K562 (cell line): ENCODE measurements at regions not wholly inside any gene's neighbourhood (a gene's known extent, or its start where the extent isn't known, plus 50 kb on each side); places are given as distances from the start of the nearest gene placed in this dataset.
A peak's percentile ranks its signal among the peaks of the same experiment; 100 is the strongest.

ENCODE experiments used
- ATAC-seq: fragments of 200-7000 bp; cut with Tn5 transposase; 3 replicates; pipeline ENCODE4 v1.9.1; 2020; ENCODE audit warnings: moderate library complexity
- BruUV-seq: library from RNA; stranded (reverse); fragments of 400-500 nt; replicated peaks from 2 replicates; lab custom pipeline; 2021; lab: Mats Ljungman, UMichigan
- CTCF ChIA-PET: fragments of 300-600 bp; formaldehyde crosslinking; extraction: SDS; loops from one replicate; lab custom pipeline; 2021; ENCODE audit warnings: low intra/inter-chr PET ratio; lab: Yijun Ruan, JAX
- POLR2A ChIA-PET: fragments of 300-600, 350-650 bp; sonication (Branson Sonifier 250); formaldehyde crosslinking; extraction: SDS; loops from one replicate; lab custom pipeline; 2021; ENCODE audit warnings: antibody characterized with exemption, inconsistent platforms; lab: Yijun Ruan, JAX
- DNase-seq, 4 experiments: peaks; one replicate each; pipeline versions ENCODE4 v3.0.0 to v3.0.0-alpha.2; 2011 to 2018; ENCODE audit warnings: low spot score in 3 of 4, mixed read lengths in 3 of 4; ENCODE audit errors: extremely low read depth in 1 of 4
- FAIRE-seq: peaks from 2 replicates; lab custom pipeline; 2011; peaks lifted over from hg19 to GRCh38; lab: Jason Lieb, UNC
- H2AFZ ChIP-seq: 2 replicates; pipeline ENCODE4 v1.6.0; 2011; ENCODE audit warnings: low read depth, low read length, control low read depth, inconsistent platforms
- H3K27ac ChIP-seq: fragments of 200-600 bp; 3 replicates; pipeline ENCODE4 v1.8.0; 2011; ENCODE audit warnings: low read depth, mild to moderate bottlenecking, control low read depth, inconsistent platforms, low read length, moderate library complexity, mixed read lengths; ENCODE audit errors: extremely low read depth
- H3K27me3 ChIP-seq, 2 experiments: fragments of 300-600 bp in 1 of 2; 2 replicates in 1 of 2; 3 replicates in 1 of 2; pipeline versions ENCODE4 v1.6.0 to v1.8.0; 2011; ENCODE audit warnings: inconsistent platforms in 2 of 2, low read length in 2 of 2, mild to moderate bottlenecking in 1 of 2, mixed read lengths in 1 of 2, moderate library complexity in 1 of 2; ENCODE audit not compliant: control insufficient read depth in 2 of 2, insufficient read depth in 2 of 2
- H3K36me3 ChIP-seq: fragments of 300-600 bp; 3 replicates; pipeline ENCODE4 v1.8.0; 2011; ENCODE audit warnings: mild to moderate bottlenecking, low read length, inconsistent platforms; ENCODE audit not compliant: control insufficient read depth, insufficient read depth
- H3K4me1 ChIP-seq, 2 experiments: fragments of 200-600 bp in 1 of 2; replicated peaks in 1 of 2; 2 replicates in 1 of 2; 3 replicates in 1 of 2; pipeline versions ENCODE4 v1.5.1 to v1.8.0; 2011; ENCODE audit warnings: inconsistent platforms in 2 of 2, low read length in 2 of 2, mild to moderate bottlenecking in 1 of 2, mixed read lengths in 1 of 2, moderate library complexity in 1 of 2; ENCODE audit not compliant: control insufficient read depth in 2 of 2, insufficient read depth in 2 of 2
- H3K4me2 ChIP-seq: 2 replicates; pipeline ENCODE4 v1.6.1; 2011; ENCODE audit warnings: low read length, control low read depth, inconsistent platforms, mixed read lengths; ENCODE audit not compliant: insufficient read depth
- H3K4me3 ChIP-seq: fragments of 200-600 bp; sonication (generic), shearing (Covaris generic); 2 replicates; pipeline ENCODE4 v1.5.1; 2016; ENCODE audit warnings: control low read depth, inconsistent platforms
- H3K79me2 ChIP-seq: fragments of 200-600 bp; 3 replicates; pipeline ENCODE4 v1.8.0; 2011; ENCODE audit warnings: low read length, inconsistent platforms; ENCODE audit not compliant: control insufficient read depth, insufficient read depth
- H3K9ac ChIP-seq, 2 experiments: 2 replicates each; pipeline versions ENCODE4 v1.6.0 to v1.6.1; 2011; ENCODE audit warnings: low read depth in 2 of 2, low read length in 2 of 2, control low read depth in 1 of 2, inconsistent platforms in 1 of 2, mild to moderate bottlenecking in 1 of 2, mixed read lengths in 1 of 2; ENCODE audit not compliant: insufficient read depth in 1 of 2
- H3K9me1 ChIP-seq: one replicate; pipeline ENCODE4 v1.6.0; 2011; ENCODE audit warnings: inconsistent platforms, mild to moderate bottlenecking, low read length, moderate library complexity; ENCODE audit not compliant: control insufficient read depth, insufficient read depth
- H3K9me3 ChIP-seq: replicated peaks from 2 replicates; pipeline ENCODE4 v1.5.1; 2011; ENCODE audit warnings: low read depth, low read length, inconsistent platforms; ENCODE audit not compliant: control insufficient read depth, insufficient read depth
- H4K20me1 ChIP-seq: replicated peaks from 2 replicates; pipeline ENCODE4 v1.6.1; 2011; ENCODE audit warnings: low read length, inconsistent platforms, mixed read lengths; ENCODE audit not compliant: control insufficient read depth, insufficient read depth
- ELF4 ChIP-seq: fragments of 450-650 bp; formaldehyde crosslinking; IDR thresholded peaks from 2 replicates; pipeline ENCODE4 v1.4.0; 2022; ENCODE audit warnings: missing genetic modification characterization
- RFX1 ChIP-seq: fragments of 450-650 bp; IDR thresholded peaks from 2 replicates; pipeline ENCODE4 v1.6.1; 2016; ENCODE audit warnings: mild to moderate bottlenecking, moderate library complexity
- ZKSCAN8 ChIP-seq: fragments of 200-800 bp; sonication (Bioruptor generic); IDR thresholded peaks from 2 replicates; pipeline ENCODE4 v1.6.1; 2016; ENCODE audit warnings: missing genetic modification characterization, missing compliant biosample characterization
- ZNF778 ChIP-seq: fragments of 450-650 bp; formaldehyde crosslinking; IDR thresholded peaks from 2 replicates; pipeline ENCODE4 v1.4.0; 2020; ENCODE audit warnings: mild to moderate bottlenecking, moderate library complexity
- in situ Hi-C: fragments of 300-500 bp; cut with MboI; formaldehyde crosslinking; loops from 4 replicates; pipeline ENCODE4 v1.15.0; 2018; ENCODE audit warnings: inconsistent platforms, mixed read lengths
- intact Hi-C: fragments of 100-400 bp; cut with micrococcal nuclease; formaldehyde crosslinking; loops from 2 replicates; pipeline ENCODE4 v1.14.2; 2022
- TF ChIP-seq, protein P1 (sequence below): fragments of 450-650 bp; IDR thresholded peaks from 2 replicates; pipeline ENCODE4 v1.6.1; 2016; ENCODE audit warnings: mild to moderate bottlenecking, moderate library complexity
- TF ChIP-seq, protein P2 (sequence below): fragments of 250-450 bp; sonication (Bioruptor Pico); IDR thresholded peaks from 2 replicates; pipeline ENCODE4 v1.9.0; 2021; ENCODE audit warnings: mild to moderate bottlenecking, inconsistent platforms

DNA sequence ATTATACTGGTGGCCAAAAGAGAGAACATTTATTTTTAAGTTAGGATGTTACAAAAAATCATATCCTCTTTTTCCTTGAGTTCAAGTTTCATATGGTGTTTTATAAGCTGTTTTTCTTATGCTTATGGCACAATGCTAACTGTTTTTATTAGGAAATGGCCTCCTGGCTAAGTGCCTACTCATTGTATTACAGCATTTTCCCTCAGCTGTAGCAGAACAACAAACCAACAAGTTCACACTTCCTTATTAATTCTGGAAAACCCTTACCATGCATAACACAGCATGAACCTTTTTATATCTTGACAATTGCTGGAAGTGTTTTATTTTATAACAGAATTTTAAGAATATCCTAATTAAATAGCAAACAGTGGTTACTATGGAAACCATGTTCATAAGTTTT lies 165.8 kb downstream of the GASK1B start:
- no peaks in the 10 kb centered on the region for H3K79me2 ChIP-seq
- TF ChIP-seq, protein P1, sequence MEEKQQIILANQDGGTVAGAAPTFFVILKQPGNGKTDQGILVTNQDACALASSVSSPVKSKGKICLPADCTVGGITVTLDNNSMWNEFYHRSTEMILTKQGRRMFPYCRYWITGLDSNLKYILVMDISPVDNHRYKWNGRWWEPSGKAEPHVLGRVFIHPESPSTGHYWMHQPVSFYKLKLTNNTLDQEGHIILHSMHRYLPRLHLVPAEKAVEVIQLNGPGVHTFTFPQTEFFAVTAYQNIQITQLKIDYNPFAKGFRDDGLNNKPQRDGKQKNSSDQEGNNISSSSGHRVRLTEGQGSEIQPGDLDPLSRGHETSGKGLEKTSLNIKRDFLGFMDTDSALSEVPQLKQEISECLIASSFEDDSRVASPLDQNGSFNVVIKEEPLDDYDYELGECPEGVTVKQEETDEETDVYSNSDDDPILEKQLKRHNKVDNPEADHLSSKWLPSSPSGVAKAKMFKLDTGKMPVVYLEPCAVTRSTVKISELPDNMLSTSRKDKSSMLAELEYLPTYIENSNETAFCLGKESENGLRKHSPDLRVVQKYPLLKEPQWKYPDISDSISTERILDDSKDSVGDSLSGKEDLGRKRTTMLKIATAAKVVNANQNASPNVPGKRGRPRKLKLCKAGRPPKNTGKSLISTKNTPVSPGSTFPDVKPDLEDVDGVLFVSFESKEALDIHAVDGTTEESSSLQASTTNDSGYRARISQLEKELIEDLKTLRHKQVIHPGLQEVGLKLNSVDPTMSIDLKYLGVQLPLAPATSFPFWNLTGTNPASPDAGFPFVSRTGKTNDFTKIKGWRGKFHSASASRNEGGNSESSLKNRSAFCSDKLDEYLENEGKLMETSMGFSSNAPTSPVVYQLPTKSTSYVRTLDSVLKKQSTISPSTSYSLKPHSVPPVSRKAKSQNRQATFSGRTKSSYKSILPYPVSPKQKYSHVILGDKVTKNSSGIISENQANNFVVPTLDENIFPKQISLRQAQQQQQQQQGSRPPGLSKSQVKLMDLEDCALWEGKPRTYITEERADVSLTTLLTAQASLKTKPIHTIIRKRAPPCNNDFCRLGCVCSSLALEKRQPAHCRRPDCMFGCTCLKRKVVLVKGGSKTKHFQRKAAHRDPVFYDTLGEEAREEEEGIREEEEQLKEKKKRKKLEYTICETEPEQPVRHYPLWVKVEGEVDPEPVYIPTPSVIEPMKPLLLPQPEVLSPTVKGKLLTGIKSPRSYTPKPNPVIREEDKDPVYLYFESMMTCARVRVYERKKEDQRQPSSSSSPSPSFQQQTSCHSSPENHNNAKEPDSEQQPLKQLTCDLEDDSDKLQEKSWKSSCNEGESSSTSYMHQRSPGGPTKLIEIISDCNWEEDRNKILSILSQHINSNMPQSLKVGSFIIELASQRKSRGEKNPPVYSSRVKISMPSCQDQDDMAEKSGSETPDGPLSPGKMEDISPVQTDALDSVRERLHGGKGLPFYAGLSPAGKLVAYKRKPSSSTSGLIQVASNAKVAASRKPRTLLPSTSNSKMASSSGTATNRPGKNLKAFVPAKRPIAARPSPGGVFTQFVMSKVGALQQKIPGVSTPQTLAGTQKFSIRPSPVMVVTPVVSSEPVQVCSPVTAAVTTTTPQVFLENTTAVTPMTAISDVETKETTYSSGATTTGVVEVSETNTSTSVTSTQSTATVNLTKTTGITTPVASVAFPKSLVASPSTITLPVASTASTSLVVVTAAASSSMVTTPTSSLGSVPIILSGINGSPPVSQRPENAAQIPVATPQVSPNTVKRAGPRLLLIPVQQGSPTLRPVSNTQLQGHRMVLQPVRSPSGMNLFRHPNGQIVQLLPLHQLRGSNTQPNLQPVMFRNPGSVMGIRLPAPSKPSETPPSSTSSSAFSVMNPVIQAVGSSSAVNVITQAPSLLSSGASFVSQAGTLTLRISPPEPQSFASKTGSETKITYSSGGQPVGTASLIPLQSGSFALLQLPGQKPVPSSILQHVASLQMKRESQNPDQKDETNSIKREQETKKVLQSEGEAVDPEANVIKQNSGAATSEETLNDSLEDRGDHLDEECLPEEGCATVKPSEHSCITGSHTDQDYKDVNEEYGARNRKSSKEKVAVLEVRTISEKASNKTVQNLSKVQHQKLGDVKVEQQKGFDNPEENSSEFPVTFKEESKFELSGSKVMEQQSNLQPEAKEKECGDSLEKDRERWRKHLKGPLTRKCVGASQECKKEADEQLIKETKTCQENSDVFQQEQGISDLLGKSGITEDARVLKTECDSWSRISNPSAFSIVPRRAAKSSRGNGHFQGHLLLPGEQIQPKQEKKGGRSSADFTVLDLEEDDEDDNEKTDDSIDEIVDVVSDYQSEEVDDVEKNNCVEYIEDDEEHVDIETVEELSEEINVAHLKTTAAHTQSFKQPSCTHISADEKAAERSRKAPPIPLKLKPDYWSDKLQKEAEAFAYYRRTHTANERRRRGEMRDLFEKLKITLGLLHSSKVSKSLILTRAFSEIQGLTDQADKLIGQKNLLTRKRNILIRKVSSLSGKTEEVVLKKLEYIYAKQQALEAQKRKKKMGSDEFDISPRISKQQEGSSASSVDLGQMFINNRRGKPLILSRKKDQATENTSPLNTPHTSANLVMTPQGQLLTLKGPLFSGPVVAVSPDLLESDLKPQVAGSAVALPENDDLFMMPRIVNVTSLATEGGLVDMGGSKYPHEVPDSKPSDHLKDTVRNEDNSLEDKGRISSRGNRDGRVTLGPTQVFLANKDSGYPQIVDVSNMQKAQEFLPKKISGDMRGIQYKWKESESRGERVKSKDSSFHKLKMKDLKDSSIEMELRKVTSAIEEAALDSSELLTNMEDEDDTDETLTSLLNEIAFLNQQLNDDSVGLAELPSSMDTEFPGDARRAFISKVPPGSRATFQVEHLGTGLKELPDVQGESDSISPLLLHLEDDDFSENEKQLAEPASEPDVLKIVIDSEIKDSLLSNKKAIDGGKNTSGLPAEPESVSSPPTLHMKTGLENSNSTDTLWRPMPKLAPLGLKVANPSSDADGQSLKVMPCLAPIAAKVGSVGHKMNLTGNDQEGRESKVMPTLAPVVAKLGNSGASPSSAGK = no peak
- TF ChIP-seq, protein P2, sequence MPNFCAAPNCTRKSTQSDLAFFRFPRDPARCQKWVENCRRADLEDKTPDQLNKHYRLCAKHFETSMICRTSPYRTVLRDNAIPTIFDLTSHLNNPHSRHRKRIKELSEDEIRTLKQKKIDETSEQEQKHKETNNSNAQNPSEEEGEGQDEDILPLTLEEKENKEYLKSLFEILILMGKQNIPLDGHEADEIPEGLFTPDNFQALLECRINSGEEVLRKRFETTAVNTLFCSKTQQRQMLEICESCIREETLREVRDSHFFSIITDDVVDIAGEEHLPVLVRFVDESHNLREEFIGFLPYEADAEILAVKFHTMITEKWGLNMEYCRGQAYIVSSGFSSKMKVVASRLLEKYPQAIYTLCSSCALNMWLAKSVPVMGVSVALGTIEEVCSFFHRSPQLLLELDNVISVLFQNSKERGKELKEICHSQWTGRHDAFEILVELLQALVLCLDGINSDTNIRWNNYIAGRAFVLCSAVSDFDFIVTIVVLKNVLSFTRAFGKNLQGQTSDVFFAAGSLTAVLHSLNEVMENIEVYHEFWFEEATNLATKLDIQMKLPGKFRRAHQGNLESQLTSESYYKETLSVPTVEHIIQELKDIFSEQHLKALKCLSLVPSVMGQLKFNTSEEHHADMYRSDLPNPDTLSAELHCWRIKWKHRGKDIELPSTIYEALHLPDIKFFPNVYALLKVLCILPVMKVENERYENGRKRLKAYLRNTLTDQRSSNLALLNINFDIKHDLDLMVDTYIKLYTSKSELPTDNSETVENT (CRISPR knock-in tag) = no peak
- TF ChIP-seq ZKSCAN8 (CRISPR knock-in tag) (no peak), ZNF778 (CRISPR knock-in tag) (no peak), RFX1 (peak; percentile 40), ELF4 (CRISPR knock-in tag) (no peak)
- TF ChIP-seq, all 486 proteins: peak for 1
- Histone ChIP-seq H3K4me1 (no peaks in the 10 kb centered on the region), H4K20me1 (no peaks in the 10 kb centered on the region), H3K9me3 (no peaks in the 10 kb centered on the region), H2AFZ (no peak overlapping the region), H3K27ac (no peak overlapping the region), H3K4me3 (no peak overlapping the region), H3K36me3 (no peaks in the 10 kb centered on the region), H3K4me2 (no peak overlapping the region), H3K27me3 (no peaks in the 10 kb centered on the region), H3K9me1 (no peaks in the 10 kb centered on the region), H3K9ac (no peak overlapping the region)
- CTCF ChIA-PET = no interaction called here
- no peak for DNase-seq
- no peak for ATAC-seq
- in situ Hi-C loops = no loop called here
- intact Hi-C loops = no loop called here
- FAIRE-seq = no peak
- no TSS peak for BruUV-seq
- POLR2A ChIA-PET = no interaction called here
